ENCODE measurements at regions not wholly inside any gene's neighbourhood (a gene's known extent, or its start where the extent isn't known, plus 50 kb on each side); places are given as distances from the start of the nearest gene placed in this dataset.

DNA sequence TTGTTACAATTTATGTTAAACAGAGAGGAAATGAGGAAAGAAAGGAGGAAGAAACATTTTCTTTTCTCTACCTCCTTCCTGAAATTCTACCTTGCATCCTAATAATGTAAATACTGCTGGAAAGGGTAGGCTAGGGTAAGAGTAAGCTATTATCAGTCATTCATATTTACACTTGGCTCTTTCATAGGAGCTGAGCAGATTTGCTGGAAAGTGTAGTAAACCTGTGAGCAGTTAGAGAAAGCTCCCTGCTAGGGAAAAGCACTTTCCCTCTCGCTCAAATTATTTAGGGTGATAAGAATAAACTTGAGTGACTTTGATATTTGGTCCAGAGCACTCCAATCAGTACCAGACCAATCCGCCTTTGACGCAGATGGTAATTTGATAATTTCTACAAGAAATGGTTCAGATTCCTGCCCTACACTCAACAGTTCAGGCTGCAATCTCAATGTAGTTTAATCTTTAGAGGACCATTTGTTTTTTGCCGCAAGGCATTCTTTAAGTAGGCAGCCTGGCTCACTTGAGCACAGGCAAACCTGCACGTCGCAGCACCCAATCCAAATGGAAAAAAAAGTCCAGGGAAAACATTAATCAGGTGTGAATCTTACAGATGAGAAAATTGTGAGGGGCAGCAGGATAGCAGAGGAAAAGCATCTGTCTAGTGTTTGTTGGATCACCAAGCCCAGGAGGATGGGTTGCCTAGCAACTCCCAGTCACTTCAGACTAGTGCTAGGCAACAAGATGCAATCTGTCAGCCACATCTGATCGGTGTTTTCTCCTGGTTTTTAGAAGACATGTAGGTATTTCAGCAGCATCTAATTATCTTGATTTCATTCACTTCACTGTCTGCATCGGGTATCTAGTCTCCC is 68.6 kb upstream of the KL start:
- TF ChIP-seq, protein P1, sequence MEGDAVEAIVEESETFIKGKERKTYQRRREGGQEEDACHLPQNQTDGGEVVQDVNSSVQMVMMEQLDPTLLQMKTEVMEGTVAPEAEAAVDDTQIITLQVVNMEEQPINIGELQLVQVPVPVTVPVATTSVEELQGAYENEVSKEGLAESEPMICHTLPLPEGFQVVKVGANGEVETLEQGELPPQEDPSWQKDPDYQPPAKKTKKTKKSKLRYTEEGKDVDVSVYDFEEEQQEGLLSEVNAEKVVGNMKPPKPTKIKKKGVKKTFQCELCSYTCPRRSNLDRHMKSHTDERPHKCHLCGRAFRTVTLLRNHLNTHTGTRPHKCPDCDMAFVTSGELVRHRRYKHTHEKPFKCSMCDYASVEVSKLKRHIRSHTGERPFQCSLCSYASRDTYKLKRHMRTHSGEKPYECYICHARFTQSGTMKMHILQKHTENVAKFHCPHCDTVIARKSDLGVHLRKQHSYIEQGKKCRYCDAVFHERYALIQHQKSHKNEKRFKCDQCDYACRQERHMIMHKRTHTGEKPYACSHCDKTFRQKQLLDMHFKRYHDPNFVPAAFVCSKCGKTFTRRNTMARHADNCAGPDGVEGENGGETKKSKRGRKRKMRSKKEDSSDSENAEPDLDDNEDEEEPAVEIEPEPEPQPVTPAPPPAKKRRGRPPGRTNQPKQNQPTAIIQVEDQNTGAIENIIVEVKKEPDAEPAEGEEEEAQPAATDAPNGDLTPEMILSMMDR (IDR thresholded peaks at IDR 0.05) = no peak
- TF ChIP-seq POLR2AphosphoS5 (IDR thresholded peaks at IDR 0.05) = no peak
